ENCODE measurements at regions not wholly inside any gene's neighbourhood (a gene's known extent, or its start where the extent isn't known, plus 50 kb on each side); places are given as distances from the start of the nearest gene placed in this dataset.
A peak's percentile ranks its signal among the peaks of the same experiment; 100 is the strongest.

DNA sequence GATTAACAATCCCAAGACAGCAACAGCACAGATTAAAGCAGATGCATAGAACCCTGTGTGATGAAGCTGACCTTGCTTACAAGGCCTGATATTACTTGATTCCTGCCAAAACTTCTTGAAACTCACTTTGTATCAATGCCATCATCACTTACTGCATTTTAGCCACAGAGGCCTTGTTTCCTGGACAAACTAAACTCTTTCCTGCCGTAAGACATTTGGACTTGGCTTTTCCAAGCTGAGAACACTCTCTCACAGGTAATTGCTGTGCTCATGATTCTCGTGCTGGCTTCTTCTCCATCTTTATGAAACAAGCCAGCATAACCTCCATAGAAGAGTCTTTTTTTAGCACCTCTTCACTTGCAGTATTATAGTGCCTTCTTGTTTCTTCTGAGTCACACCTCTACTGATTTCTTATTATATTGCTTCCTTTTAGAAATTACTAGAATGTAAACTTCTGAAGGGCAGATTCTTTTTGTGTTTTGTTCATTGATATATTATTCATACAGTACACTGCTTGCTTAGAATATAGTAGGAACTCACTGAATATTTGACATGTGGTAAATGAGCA lies 456.5 kb upstream of the ZNF608 start:
- peaks cover 74% of the 10 kb centered on the region for H3K4me1 Mint-ChIP-seq
- H3K27ac Mint-ChIP-seq (ENCODE audit: unreplicated experiment) = peak overlapping the region; percentile 60
- H3K4me3 Mint-ChIP-seq = no peak overlapping the region
- peaks cover 9% of the 10 kb centered on the region for H3K9me3 Mint-ChIP-seq
- no peak for DNase-seq (ENCODE audit: low read depth, low spot score)
- H3K27me3 Mint-ChIP-seq (ENCODE audit: low read depth) = no peaks in the 10 kb centered on the region
- TF ChIP-seq, protein P1, sequence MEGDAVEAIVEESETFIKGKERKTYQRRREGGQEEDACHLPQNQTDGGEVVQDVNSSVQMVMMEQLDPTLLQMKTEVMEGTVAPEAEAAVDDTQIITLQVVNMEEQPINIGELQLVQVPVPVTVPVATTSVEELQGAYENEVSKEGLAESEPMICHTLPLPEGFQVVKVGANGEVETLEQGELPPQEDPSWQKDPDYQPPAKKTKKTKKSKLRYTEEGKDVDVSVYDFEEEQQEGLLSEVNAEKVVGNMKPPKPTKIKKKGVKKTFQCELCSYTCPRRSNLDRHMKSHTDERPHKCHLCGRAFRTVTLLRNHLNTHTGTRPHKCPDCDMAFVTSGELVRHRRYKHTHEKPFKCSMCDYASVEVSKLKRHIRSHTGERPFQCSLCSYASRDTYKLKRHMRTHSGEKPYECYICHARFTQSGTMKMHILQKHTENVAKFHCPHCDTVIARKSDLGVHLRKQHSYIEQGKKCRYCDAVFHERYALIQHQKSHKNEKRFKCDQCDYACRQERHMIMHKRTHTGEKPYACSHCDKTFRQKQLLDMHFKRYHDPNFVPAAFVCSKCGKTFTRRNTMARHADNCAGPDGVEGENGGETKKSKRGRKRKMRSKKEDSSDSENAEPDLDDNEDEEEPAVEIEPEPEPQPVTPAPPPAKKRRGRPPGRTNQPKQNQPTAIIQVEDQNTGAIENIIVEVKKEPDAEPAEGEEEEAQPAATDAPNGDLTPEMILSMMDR (conservative IDR thresholded peaks at IDR 0.05) = no peak
- H3K36me3 Mint-ChIP-seq (ENCODE audit: low read depth) = no peaks in the 10 kb centered on the region

DNA sequence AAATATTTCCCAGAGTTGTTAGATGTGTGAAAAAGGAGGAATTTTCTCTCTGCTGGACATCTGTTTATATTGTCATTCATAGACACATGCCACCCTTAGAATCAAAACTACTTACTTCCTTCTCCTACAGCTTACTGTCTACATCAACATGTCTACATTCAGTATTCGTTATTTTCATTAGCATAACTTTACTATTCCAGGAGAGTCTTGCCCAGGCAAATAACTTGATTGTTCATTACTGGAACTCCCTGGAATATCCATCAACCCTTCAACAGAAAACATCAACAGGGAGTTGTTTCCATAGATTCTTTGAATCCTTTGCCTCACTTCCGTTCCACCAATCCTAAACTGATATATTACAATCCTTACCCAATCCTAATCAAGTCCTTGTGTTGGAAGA lies 457.5 kb upstream of the ZNF608 start:
- Mint-ChIP-seq H3K27ac (ENCODE audit: unreplicated experiment) (no peak overlapping the region), H3K4me3 (no peak overlapping the region), H3K27me3 (ENCODE audit: low read depth) (no peaks in the 10 kb centered on the region), H3K9me3 (peaks cover 14% of the 10 kb centered on the region), H3K4me1 (peaks cover 65% of the 10 kb centered on the region), H3K36me3 (ENCODE audit: low read depth) (no peaks in the 10 kb centered on the region)
- TF ChIP-seq, protein P1 (conservative IDR thresholded peaks at IDR 0.05) = no peak
- no peak for DNase-seq (ENCODE audit: low read depth, low spot score)

DNA sequence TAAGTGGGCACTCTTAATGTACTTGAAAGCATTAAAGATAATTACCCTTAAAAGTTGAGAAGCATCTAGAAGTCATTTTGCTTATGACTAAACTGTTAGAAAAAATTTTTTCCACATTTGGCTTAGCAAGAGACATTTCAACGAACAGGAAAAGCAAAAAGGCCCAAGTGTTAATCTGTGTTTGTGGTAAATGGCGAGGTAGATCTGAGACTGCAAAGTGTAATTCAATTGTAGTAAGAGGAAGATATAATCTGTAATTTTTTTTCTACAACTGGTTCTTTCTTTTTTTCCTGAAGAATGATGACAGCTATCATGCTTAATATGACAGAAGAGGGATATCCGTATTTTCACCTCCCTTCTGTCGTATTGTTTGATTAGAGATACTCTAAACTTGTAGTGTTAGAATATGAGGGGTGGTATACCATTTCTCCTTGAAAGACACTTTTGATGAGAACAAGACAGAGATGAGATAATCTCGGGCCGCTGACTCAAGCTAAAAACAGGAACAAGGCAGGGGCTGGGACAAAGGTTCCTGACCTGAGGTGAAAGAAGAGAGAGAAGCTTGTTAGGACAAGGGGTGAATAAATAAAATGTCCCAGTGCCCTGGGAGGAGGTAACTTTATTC lies 459.3 kb upstream of the ZNF608 start:
- Mint-ChIP-seq H3K27ac (ENCODE audit: unreplicated experiment) (peak overlapping the region; percentile 79), H3K4me3 (no peak overlapping the region), H3K9me3 (peaks cover 15% of the 10 kb centered on the region), H3K36me3 (ENCODE audit: low read depth) (no peaks in the 10 kb centered on the region), H3K27me3 (ENCODE audit: low read depth) (no peaks in the 10 kb centered on the region), H3K4me1 (peaks cover 59% of the 10 kb centered on the region)
- TF ChIP-seq, protein P1 (conservative IDR thresholded peaks at IDR 0.05) = no peak
- DNase-seq (ENCODE audit: low read depth, low spot score) = no peak

DNA sequence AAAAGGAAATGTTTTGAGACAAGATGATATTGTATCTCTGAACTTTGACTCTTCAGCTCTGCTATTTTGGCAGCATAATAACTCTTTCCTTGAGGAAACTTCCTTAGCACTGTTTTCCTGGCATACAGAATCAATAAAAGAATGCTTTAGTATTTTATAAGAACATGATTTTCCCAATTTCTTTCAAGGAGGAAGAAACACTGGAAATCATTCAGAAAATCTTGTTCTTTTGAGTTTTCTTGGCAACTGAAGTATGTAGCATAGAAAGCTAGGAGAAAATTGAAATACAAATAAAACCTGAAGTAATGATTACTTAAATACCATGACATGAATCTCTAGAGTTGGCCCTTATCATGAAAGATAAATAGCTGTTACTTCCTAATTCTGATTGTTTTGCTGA lies 461.4 kb upstream of the ZNF608 start:
- Mint-ChIP-seq H3K4me1 (peaks cover 47% of the 10 kb centered on the region), H3K36me3 (ENCODE audit: low read depth) (no peaks in the 10 kb centered on the region), H3K4me3 (no peak overlapping the region), H3K27me3 (ENCODE audit: low read depth) (no peaks in the 10 kb centered on the region), H3K27ac (ENCODE audit: unreplicated experiment) (no peak overlapping the region), H3K9me3 (peaks cover 15% of the 10 kb centered on the region)
- DNase-seq (ENCODE audit: low read depth, low spot score) = no peak
- TF ChIP-seq, protein P1 (conservative IDR thresholded peaks at IDR 0.05) = no peak

DNA sequence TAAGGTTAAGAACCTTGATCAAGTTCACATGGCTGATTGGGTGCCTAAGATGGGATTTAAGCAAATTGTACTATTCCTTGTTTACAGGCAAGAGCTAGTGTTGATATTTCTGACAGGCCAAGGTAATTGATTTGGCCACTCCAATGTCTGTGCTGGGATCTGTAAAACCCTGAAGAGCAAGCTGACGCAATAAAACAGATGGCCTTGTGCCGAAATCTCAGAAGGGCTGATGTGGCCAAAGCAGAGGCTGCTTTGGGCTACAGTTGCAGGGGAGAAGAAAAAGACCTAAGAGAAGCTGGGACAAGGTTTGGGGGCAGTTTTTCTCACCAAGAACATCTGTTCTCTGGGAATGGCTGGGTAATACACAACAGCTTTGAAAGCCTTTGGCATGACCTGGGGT lies 463.2 kb upstream of the ZNF608 start:
- TF ChIP-seq, protein P1 (conservative IDR thresholded peaks at IDR 0.05) = no peak
- DNase-seq (ENCODE audit: low read depth, low spot score) = no peak
- peaks cover 18% of the 10 kb centered on the region for H3K9me3 Mint-ChIP-seq
- peaks cover 33% of the 10 kb centered on the region for H3K4me1 Mint-ChIP-seq
- H3K4me3 Mint-ChIP-seq = no peak overlapping the region
- H3K27ac Mint-ChIP-seq (ENCODE audit: unreplicated experiment) = no peak overlapping the region
- H3K36me3 Mint-ChIP-seq (ENCODE audit: low read depth) = peaks cover 4% of the 10 kb centered on the region
- no peaks in the 10 kb centered on the region for H3K27me3 Mint-ChIP-seq (ENCODE audit: low read depth)

All from neural crest cell (in vitro differentiated cells).